Spinal cord (tissue), 9 donors: ENCODE measurements at regions not wholly inside any gene's neighbourhood (a gene's known extent, or its start where the extent isn't known, plus 50 kb on each side); places are given as distances from the start of the nearest gene placed in this dataset.
A peak's percentile ranks its signal among the peaks of the same experiment; 100 is the strongest.

ENCODE experiments used
- DNase-seq, 6 donors: peaks; one replicate each; pipeline versions ENCODE4 v3.0.0 to v3.0.0-alpha.2; 2013 to 2015; ENCODE audit warnings: low spot score in 6 of 6, low read depth in 4 of 6
- H3K27ac ChIP-seq: one replicate; pipeline ENCODE4 v1.5.1; 2013; ENCODE audit warnings: low read depth, low read length, control low read depth
- H3K27me3 ChIP-seq: one replicate; pipeline ENCODE4 v1.6.1; 2013; ENCODE audit warnings: low read length; ENCODE audit not compliant: control insufficient read depth, insufficient read depth
- H3K36me3 ChIP-seq: one replicate; pipeline ENCODE4 v1.6.1; 2013; ENCODE audit warnings: low read length; ENCODE audit not compliant: control insufficient read depth, insufficient read depth
- H3K4me1 ChIP-seq: one replicate; pipeline ENCODE4 v1.6.1; 2013; ENCODE audit warnings: low read length; ENCODE audit not compliant: control insufficient read depth, insufficient read depth
- H3K4me3 ChIP-seq: one replicate; pipeline ENCODE4 v1.5.1; 2013; ENCODE audit warnings: low read depth, low read length, control low read depth
- H3K9me3 ChIP-seq: one replicate; pipeline ENCODE4 v1.6.1; 2013; ENCODE audit warnings: low read length; ENCODE audit not compliant: control insufficient read depth, insufficient read depth
- WGBS: methylation state at CpG from one replicate; pipeline ENCODE4 v1.1.5; 2013; ENCODE audit warnings: missing lambda C conversion rate; ENCODE audit not compliant: insufficient coverage; 5-methylcytosine and 5-hydroxymethylcytosine counted together
- donor health status: healthy.

DNA sequence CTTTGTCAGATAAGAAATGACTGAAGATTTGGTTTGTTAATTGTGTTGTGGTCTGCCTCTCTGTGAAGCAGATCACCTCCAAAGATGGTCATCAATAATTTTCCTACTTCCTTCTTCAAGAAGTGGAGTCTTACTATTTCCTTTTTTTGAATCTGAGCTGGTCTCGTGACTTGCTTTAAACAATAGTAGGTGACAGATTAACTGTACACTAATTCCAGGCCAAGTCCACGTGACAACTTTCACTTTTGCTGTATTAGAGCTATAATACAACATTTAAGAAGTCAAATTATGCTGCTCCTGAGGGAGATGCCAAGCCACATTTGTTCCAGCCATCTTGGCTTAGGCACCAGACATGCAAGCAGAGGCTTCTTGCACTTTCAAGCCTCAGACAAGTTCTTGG, 393.8 kb upstream of the GRID2 start:
- H3K4me3 ChIP-seq: no peak overlapping the region
- H3K27me3 ChIP-seq: no peaks in the 10 kb centered on the region
- no CpG with 5 or more reads among the region's 2 CpGs for WGBS
- no peak for DNase-seq
- H3K9me3 ChIP-seq: no peaks in the 10 kb centered on the region
- no peaks in the 10 kb centered on the region for H3K4me1 ChIP-seq
- H3K36me3 ChIP-seq: no peaks in the 10 kb centered on the region
- no peak overlapping the region for H3K27ac ChIP-seq

DNA sequence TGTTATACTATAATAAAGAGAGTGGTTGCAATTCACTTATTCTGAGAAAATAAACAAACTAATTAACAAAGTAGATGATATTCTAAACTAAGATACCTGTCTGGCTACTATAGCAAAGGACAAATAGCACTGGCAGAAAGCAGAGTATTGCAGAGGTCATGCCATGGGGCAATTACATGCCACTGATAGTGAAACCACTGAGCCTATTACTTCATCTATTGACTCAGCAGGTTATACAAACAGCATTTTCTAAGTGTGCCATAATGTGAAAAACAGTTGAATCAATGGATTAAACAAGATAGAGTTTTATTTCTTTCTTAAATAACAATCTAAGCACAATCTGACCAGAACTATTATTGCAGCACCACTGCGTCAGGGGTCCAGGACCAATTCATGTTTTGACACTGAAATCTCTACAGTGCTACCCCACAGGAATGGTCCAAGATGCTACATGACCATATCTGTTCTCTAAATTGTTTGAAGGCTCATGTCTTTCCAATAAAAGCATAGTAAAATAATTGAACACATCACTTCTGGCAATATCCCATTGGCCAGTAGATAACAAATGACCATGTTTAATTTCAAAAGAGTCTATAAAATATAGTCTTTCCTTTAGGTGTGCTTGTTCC, 389.5 kb upstream of the GRID2 start:
- Histone ChIP-seq H3K4me1 (no peaks in the 10 kb centered on the region), H3K36me3 (no peaks in the 10 kb centered on the region), H3K9me3 (no peaks in the 10 kb centered on the region), H3K4me3 (no peak overlapping the region), H3K27ac (no peak overlapping the region), H3K27me3 (no peaks in the 10 kb centered on the region)
- DNase-seq: no peak
- 100% methylated on average over 1 of the region's 1 CpG for WGBS

DNA sequence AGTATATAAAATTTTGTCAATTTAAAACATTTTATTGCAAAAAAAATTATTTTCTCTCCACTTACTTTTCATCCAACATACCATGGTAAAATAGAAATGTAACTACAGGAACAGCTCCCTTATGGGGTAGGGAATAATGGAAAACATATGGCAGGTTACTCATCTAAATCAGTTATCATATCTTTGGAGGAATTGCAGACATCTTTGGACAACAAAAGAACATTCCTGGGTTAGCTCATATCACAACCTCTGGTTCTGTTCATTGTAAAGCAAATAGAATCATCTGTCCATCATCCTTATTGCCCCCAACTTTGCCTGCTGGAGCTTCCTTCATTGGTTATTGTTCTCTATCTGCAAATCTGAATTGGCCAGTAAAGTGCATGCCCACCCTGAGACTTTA, 387.5 kb upstream of the GRID2 start:
- Histone ChIP-seq H3K9me3 (no peaks in the 10 kb centered on the region), H3K36me3 (no peaks in the 10 kb centered on the region), H3K4me1 (no peaks in the 10 kb centered on the region), H3K27me3 (no peaks in the 10 kb centered on the region), H3K4me3 (no peak overlapping the region), H3K27ac (no peak overlapping the region)
- DNase-seq: no peak

DNA sequence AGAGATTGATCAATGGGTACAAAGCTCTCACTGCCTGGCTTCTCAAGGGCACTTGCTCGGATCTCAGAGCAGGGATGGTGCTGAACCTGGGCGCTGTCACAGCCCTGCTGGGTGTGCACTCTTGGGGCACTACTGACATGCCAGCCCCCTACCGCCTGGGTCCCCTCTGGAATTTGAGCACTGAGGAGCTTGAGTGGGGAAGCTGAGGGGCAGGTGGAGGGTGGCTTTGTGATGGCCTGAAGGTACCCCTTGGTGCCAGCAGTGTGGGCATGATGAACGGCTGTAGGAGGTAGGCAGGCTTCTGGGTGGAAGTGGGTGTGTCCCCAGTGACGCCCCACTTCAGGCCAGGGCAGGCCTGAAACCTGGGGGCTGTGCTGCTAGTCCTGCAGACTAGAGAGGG, 379.1 kb upstream of the GRID2 start:
- no peak for DNase-seq
- H3K4me3 ChIP-seq: no peak overlapping the region
- no peaks in the 10 kb centered on the region for H3K9me3 ChIP-seq
- H3K27ac ChIP-seq: no peak overlapping the region
- no peaks in the 10 kb centered on the region for H3K4me1 ChIP-seq
- H3K27me3 ChIP-seq: no peaks in the 10 kb centered on the region
- no peaks in the 10 kb centered on the region for H3K36me3 ChIP-seq
- WGBS: 98% methylated on average over 5 of the region's 5 CpGs

DNA sequence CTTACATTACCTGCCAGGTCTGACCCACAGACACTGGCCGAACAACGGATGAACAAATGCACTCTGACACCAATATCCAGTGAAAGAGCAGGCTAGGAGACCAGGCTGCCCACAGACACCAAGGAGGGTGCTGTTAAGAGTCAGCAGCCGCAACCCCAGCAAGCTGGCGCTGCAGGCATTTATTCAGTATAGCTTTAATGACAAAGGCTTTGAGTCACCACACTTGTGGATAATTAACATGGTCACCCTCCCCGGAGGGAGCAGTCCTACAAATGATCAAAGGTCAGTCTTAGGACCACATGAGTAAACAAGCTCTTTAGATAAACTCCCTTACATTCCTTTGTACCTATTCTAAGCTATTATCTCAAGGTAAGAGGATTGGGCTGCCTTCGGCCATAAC, 368.5 kb upstream of the GRID2 start:
- 82% methylated on average over 4 of the region's 6 CpGs for WGBS
- H3K27ac ChIP-seq: no peak overlapping the region
- H3K9me3 ChIP-seq: no peaks in the 10 kb centered on the region

DNA sequence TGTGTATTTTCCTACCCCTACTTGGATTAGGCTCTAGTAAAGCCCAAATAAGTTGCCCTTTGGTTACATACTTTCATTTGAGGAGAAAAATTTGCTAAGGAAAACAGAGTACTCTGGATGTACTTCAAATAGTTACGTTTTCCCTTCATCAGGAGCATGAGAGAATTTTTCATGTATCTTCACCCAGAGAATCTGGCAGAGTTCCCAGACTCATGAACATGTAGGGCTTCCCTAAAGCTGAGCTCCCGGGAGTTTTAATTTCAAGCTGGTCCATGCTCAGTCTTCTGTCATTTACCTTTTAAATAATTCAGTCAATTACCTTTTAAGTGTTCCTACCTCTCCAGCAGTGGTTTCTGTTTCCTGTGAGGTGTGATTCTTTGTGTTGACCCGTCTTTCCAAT, 367.5 kb upstream of the GRID2 start:
- peak in 5 of 6 donors; percentile 4 to 79 (median 14) for DNase-seq
- Histone ChIP-seq H3K4me3 (no peak overlapping the region), H3K27ac (no peak overlapping the region), H3K36me3 (no peaks in the 10 kb centered on the region), H3K4me1 (no peaks in the 10 kb centered on the region), H3K27me3 (no peaks in the 10 kb centered on the region), H3K9me3 (no peaks in the 10 kb centered on the region)
- WGBS: 23% methylated on average over 2 of the region's 3 CpGs

More for the DNA sequence above, 368.5 kb upstream of the GRID2 start:
- Histone ChIP-seq H3K4me1 (no peaks in the 10 kb centered on the region), H3K27me3 (no peaks in the 10 kb centered on the region), H3K36me3 (no peaks in the 10 kb centered on the region), H3K4me3 (no peak overlapping the region)
- no peak for DNase-seq

DNA sequence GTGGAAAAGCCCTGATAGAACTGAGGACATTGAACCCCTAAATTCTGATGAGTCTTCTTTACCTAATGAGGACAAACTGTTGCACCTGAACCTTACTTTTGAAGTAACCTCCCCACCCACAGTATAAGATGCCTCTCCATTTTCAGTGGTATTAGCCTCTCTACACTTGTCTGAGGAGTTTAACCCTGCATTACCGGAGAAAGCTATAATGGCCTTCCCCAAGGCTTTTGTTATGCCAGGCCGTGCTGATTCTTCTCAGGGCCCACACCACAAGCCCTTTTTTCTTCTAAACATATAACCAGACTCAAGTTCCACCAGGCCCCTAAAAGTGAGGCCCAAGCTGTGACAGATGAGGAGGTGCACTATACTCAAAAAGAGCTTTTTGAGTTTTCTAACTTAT, 345.8 kb upstream of the GRID2 start:
- no peak for DNase-seq
- H3K36me3 ChIP-seq: no peaks in the 10 kb centered on the region
- 40% methylated on average over 1 of the region's 2 CpGs for WGBS

DNA sequence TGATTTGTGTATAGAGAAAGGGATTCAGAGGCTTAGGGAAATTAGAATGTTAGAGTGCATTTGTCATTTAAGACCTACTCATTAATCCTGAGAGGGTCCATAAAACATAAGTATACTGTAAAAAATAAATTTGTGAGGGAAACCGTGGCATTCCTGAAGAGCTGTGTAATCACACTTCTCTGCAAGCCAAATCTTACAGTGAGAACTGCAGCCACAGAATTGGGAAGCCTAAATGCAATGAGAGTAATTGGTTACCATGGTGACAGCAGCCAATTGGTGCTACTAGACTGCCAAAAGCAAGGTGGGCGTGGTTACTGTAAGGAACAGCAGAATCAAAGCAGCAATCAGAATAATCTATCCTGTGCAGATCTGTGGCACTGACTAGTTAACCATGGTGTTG, 345.2 kb upstream of the GRID2 start:
- Histone ChIP-seq H3K27ac (no peak overlapping the region), H3K9me3 (peaks cover 9% of the 10 kb centered on the region), H3K36me3 (no peaks in the 10 kb centered on the region), H3K27me3 (no peaks in the 10 kb centered on the region), H3K4me1 (no peaks in the 10 kb centered on the region), H3K4me3 (no peak overlapping the region)
- 0% methylated on average over 1 of the region's 2 CpGs for WGBS
- peak; percentile 24 to 95 (median 58) for DNase-seq

More for the DNA sequence above, 345.8 kb upstream of the GRID2 start:
- H3K4me1 ChIP-seq: no peaks in the 10 kb centered on the region
- no peak overlapping the region for H3K27ac ChIP-seq
- H3K9me3 ChIP-seq: peaks cover 9% of the 10 kb centered on the region
- H3K27me3 ChIP-seq: no peaks in the 10 kb centered on the region
- no peak overlapping the region for H3K4me3 ChIP-seq

DNA sequence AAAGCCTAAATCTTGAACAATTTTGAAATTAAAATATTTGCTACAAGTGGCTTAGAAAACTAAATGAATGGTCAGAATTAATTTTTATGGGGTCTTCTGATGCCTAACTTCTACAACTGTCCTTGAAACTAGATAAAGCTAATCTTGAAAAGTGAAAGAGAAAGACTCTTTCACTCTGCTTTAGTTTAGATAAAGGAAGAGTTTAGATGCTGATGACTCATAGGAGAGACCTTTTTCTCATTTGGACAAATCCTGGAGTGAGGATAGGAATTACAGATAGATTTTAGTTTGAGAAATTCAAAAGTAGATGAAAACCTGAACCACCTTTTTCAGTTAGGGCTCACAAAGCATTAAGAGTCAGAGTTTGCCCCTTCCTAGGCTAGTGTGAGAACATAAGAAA, 342.3 kb upstream of the GRID2 start:
- no peaks in the 10 kb centered on the region for H3K4me1 ChIP-seq
- no peak overlapping the region for H3K27ac ChIP-seq
- no peaks in the 10 kb centered on the region for H3K36me3 ChIP-seq
- DNase-seq: no peak
- no peak overlapping the region for H3K4me3 ChIP-seq
- no peaks in the 10 kb centered on the region for H3K27me3 ChIP-seq
- no peaks in the 10 kb centered on the region for H3K9me3 ChIP-seq

DNA sequence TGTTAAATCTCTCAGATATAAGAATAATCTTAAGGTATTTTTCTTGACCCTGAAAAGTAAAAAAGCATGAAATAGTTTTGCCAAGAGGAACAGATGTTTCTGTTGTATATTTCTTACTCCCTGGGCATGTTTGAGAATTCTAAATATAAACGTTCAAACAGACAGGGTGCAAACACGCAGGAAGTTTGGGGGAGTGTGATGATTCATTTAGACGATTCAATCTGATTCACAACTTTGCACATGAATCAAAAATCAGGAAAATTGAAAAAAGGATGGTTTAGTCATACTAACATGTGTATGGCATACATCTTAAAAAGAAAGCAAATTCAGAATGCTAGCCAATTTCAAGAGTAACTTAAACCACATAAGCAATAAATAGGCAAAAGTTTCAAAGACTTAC, 340.3 kb upstream of the GRID2 start:
- Histone ChIP-seq H3K27ac (no peak overlapping the region), H3K4me3 (no peak overlapping the region), H3K9me3 (no peaks in the 10 kb centered on the region), H3K4me1 (no peaks in the 10 kb centered on the region), H3K27me3 (no peaks in the 10 kb centered on the region), H3K36me3 (no peaks in the 10 kb centered on the region)
- no CpG with 5 or more reads among the region's 3 CpGs for WGBS
- peak in 1 of 6 donors; percentile 71 for DNase-seq
